ENCODE measurements at regions not wholly inside any gene's neighbourhood (a gene's known extent, or its start where the extent isn't known, plus 50 kb on each side); places are given as distances from the start of the nearest gene placed in this dataset.
"Not testable (repeated sequence)": the region's sequence is repeated elsewhere in the genome, so short reads cannot be mapped to it uniquely, and the experiment has no call there.

GRCh38 chr1:103362348-103363007 is 163.0 kb upstream of the RNPC3 start:
- no peak for DNase-seq (ENCODE audit: extremely low spot score, insufficient read length, low read depth)
- no peak for FAIRE-seq

GRCh38 chr1:103353391-103353790 is 172.1 kb upstream of the RNPC3 start:
- no peak for FAIRE-seq
- no peak for DNase-seq (ENCODE audit: extremely low spot score, insufficient read length, low read depth)

GRCh38 chr1:103348136-103348535 is 177.4 kb upstream of the RNPC3 start:
- FAIRE-seq (no peak), DNase-seq (ENCODE audit: extremely low spot score, insufficient read length, low read depth) (no peak)

- DNase-seq (ENCODE audit: extremely low spot score, insufficient read length, low read depth) (no peak), FAIRE-seq (no peak)
Observed at GRCh38 chr1:103344930-103345329, 180.6 kb upstream of the RNPC3 start.

- FAIRE-seq = no peak
- DNase-seq (ENCODE audit: extremely low spot score, insufficient read length, low read depth) = no peak
Observed at GRCh38 chr1:103341377-103341880, 184.1 kb upstream of the RNPC3 start.

- FAIRE-seq = no peak
- DNase-seq (ENCODE audit: extremely low spot score, insufficient read length, low read depth) = no peak
Observed at GRCh38 chr1:103337779-103338178, 187.7 kb upstream of the RNPC3 start.

GRCh38 chr1:103336408-103336807 is 189.1 kb upstream of the RNPC3 start:
- DNase-seq (ENCODE audit: extremely low spot score, insufficient read length, low read depth) = no peak
- no peak for FAIRE-seq

GRCh38 chr1:103333141-103333540 is 192.4 kb upstream of the RNPC3 start:
- no peak for DNase-seq (ENCODE audit: extremely low spot score, insufficient read length, low read depth)
- FAIRE-seq = no peak

GRCh38 chr1:103327054-103327719 is 198.3 kb upstream of the RNPC3 start:
- FAIRE-seq = no peak
- no peak for DNase-seq (ENCODE audit: extremely low spot score, insufficient read length, low read depth)

GRCh38 chr1:103326595-103326994 is 198.9 kb upstream of the RNPC3 start:
- DNase-seq (ENCODE audit: extremely low spot score, insufficient read length, low read depth) (no peak), FAIRE-seq (no peak)

GRCh38 chr1:103309786-103310185 is 201.5 kb upstream of the COL11A1 start:
- DNase-seq (ENCODE audit: extremely low spot score, insufficient read length, low read depth) (no peak), FAIRE-seq (no peak)

GRCh38 chr1:103307751-103308150 is 199.4 kb upstream of the COL11A1 start:
- DNase-seq (ENCODE audit: extremely low spot score, insufficient read length, low read depth) (no peak), FAIRE-seq (no peak)

GRCh38 chr1:103283841-103284669 is 175.7 kb upstream of the COL11A1 start:
- FAIRE-seq (no peak), DNase-seq (ENCODE audit: extremely low spot score, insufficient read length, low read depth) (no peak)

- DNase-seq (ENCODE audit: extremely low spot score, insufficient read length, low read depth) (no peak), FAIRE-seq (no peak)
Observed at GRCh38 chr1:103283371-103283770, 175.0 kb upstream of the COL11A1 start.

GRCh38 chr1:103275725-103276124 is 167.4 kb upstream of the COL11A1 start:
- no peak for DNase-seq (ENCODE audit: extremely low spot score, insufficient read length, low read depth)
- no peak for FAIRE-seq

- DNase-seq (ENCODE audit: extremely low spot score, insufficient read length, low read depth) = no peak
- no peak for FAIRE-seq
Observed at GRCh38 chr1:103274886-103275285, 166.6 kb upstream of the COL11A1 start.

- DNase-seq (ENCODE audit: extremely low spot score, insufficient read length, low read depth) (no peak), FAIRE-seq (no peak)
Observed at GRCh38 chr1:103273106-103273505, 164.8 kb upstream of the COL11A1 start.

GRCh38 chr1:103271471-103271870 is 163.1 kb upstream of the COL11A1 start:
- not testable (repeated sequence) for FAIRE-seq; DNase-seq (ENCODE audit: extremely low spot score, insufficient read length, low read depth)

- DNase-seq (ENCODE audit: extremely low spot score, insufficient read length, low read depth) = no peak
- no peak for FAIRE-seq
Observed at GRCh38 chr1:103267893-103268292, 159.6 kb upstream of the COL11A1 start.

GRCh38 chr1:103267266-103267665 is 158.9 kb upstream of the COL11A1 start:
- DNase-seq (ENCODE audit: extremely low spot score, insufficient read length, low read depth) = no peak
- no peak for FAIRE-seq

GRCh38 chr1:103266036-103266435 is 157.7 kb upstream of the COL11A1 start:
- FAIRE-seq (no peak), DNase-seq (ENCODE audit: extremely low spot score, insufficient read length, low read depth) (no peak)
